Activated CD4-positive, alpha-beta T cell treated with anti-CD3 and anti-CD28 coated beads, Interleukin-2, amount 10 ng/mL, durations not matched to agents 24 days and 14 days (primary cell): ENCODE measurements at regions not wholly inside any gene's neighbourhood (a gene's known extent, or its start where the extent isn't known, plus 50 kb on each side); places are given as distances from the start of the nearest gene placed in this dataset.

Source experiments
- DNase-seq: peaks from one replicate; pipeline ENCODE4 v3.0.0; 2022
- H3K27ac Mint-ChIP-seq: one replicate; pipeline ENCODE4 v1.8.0; 2022; ENCODE audit warnings: mild to moderate bottlenecking, mixed read lengths
- H3K27me3 Mint-ChIP-seq: one replicate; pipeline ENCODE4 v1.8.0; 2022; ENCODE audit warnings: mixed read lengths
- H3K36me3 Mint-ChIP-seq: one replicate; pipeline ENCODE4 v1.8.0; 2022; ENCODE audit warnings: low read depth, mild to moderate bottlenecking, mixed read lengths
- H3K4me1 Mint-ChIP-seq: one replicate; pipeline ENCODE4 v1.8.0; 2021; ENCODE audit warnings: mixed read lengths
- H3K4me3 Mint-ChIP-seq: one replicate; pipeline ENCODE4 v1.8.0; 2022; ENCODE audit warnings: mild to moderate bottlenecking, moderate library complexity, mixed read lengths
- H3K9me3 Mint-ChIP-seq: one replicate; pipeline ENCODE4 v1.8.0; 2021; ENCODE audit warnings: mixed read lengths
- intact Hi-C: fragments of 100-400 bp; cut with micrococcal nuclease; formaldehyde crosslinking; loops from one replicate; pipeline ENCODE4 v1.15.1; 2023

GRCh38 chr6:140045116-140045515, 670.7 kb upstream of the CITED2 start:
- Mint-ChIP-seq H3K36me3 (no peaks in the 10 kb centered on the region), H3K9me3 (no peaks in the 10 kb centered on the region), H3K27ac (no peak overlapping the region), H3K4me3 (no peak overlapping the region), H3K4me1 (no peaks in the 10 kb centered on the region), H3K27me3 (peaks cover 2% of the 10 kb centered on the region)
- no peak for DNase-seq
- intact Hi-C loops = no loop called here

GRCh38 chr6:140044626-140045025, 670.2 kb upstream of the CITED2 start:
- intact Hi-C loops = no loop called here
- DNase-seq = no peak

GRCh38 chr6:140043762-140044378, 669.4 kb upstream of the CITED2 start:
- Mint-ChIP-seq H3K9me3 (no peaks in the 10 kb centered on the region), H3K27ac (no peak overlapping the region), H3K4me3 (no peak overlapping the region), H3K36me3 (no peaks in the 10 kb centered on the region), H3K27me3 (peaks cover 2% of the 10 kb centered on the region), H3K4me1 (no peaks in the 10 kb centered on the region)
- DNase-seq = no peak
- intact Hi-C loops = no loop called here

More at GRCh38 chr6:140044626-140045025, 670.2 kb upstream of the CITED2 start:
- H3K9me3 Mint-ChIP-seq = no peaks in the 10 kb centered on the region
- H3K4me1 Mint-ChIP-seq = no peaks in the 10 kb centered on the region
- no peak overlapping the region for H3K4me3 Mint-ChIP-seq
- H3K27ac Mint-ChIP-seq = no peak overlapping the region
- peaks cover 2% of the 10 kb centered on the region for H3K27me3 Mint-ChIP-seq
- no peaks in the 10 kb centered on the region for H3K36me3 Mint-ChIP-seq

GRCh38 chr6:140043357-140043756, 668.9 kb upstream of the CITED2 start:
- H3K27me3 Mint-ChIP-seq = peaks cover 2% of the 10 kb centered on the region
- H3K4me3 Mint-ChIP-seq = no peak overlapping the region
- no peak overlapping the region for H3K27ac Mint-ChIP-seq
- H3K4me1 Mint-ChIP-seq = no peaks in the 10 kb centered on the region
- H3K9me3 Mint-ChIP-seq = no peaks in the 10 kb centered on the region
- H3K36me3 Mint-ChIP-seq = no peaks in the 10 kb centered on the region
- no peak for DNase-seq
- intact Hi-C loops = no loop called here

GRCh38 chr6:140041571-140042332, 667.3 kb upstream of the CITED2 start:
- intact Hi-C loops = no loop called here

DNA sequence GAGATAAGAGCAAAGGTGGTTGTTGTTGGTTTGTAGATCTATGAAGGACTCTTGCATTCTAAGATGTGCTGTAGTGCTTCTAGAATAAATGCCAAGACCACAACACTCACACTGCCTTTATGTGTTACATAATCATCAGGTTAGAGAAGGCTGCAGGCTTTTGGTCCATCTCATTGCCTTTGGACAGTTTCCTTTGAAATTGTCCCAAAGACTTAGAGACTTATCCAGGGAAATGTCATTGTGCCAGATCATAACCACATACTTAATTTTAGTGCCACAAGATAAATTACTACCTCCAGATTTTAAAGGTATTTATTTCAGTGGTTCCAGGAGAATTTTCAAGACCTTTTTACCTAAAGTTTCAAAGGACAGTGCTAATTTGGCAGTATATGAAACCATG, 666.6 kb upstream of the CITED2 start:
- intact Hi-C loops = no loop called here
- Mint-ChIP-seq H3K36me3 (no peaks in the 10 kb centered on the region), H3K27ac (no peak overlapping the region), H3K9me3 (no peaks in the 10 kb centered on the region), H3K27me3 (no peaks in the 10 kb centered on the region), H3K4me1 (no peaks in the 10 kb centered on the region), H3K4me3 (no peak overlapping the region)
- no peak for DNase-seq

More at GRCh38 chr6:140041571-140042332, 667.3 kb upstream of the CITED2 start:
- Mint-ChIP-seq H3K9me3 (no peaks in the 10 kb centered on the region), H3K36me3 (no peaks in the 10 kb centered on the region), H3K4me3 (no peak overlapping the region), H3K27me3 (no peaks in the 10 kb centered on the region), H3K27ac (no peak overlapping the region), H3K4me1 (no peaks in the 10 kb centered on the region)
- no peak for DNase-seq

DNA sequence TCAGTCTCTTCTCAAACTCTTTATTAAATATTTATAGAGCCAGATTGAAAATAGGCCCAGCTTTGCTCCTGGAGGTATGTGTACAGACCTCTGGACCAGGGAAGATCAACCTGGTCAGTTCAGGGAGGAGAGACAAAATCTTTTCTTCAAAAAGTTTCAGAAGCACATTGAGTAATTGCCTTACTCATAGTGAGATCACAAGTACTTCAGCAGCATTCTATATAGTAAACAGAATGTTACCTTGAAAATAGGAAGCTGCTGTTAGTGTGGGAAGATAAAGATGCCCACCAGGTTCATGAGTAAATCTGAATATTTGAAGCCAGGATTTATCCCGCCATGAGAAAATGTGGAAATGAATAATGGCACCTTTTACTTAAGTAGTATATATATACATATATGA, 665.9 kb upstream of the CITED2 start:
- intact Hi-C loops = no loop called here

DNA sequence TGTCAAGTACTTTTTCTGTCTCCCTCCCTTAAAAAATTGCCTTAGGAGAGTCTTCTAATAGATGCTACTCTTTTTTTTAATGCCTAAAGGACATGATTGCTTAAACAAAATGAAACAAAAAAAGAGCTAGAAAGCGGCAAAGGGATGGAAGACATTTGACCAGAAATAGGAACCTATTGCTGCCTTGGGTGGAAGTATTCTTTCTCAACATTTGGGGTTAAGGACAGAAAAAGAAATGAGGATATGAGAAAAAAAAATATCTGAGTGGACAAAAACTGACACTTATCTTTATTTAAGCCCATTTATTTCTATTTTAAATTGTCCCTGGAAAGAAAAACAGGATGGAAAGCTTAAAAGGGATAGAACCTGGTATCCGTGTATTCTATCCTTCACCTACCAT, 664.9 kb upstream of the CITED2 start:
- intact Hi-C loops = no loop called here
- Mint-ChIP-seq H3K27ac (no peak overlapping the region), H3K27me3 (no peaks in the 10 kb centered on the region), H3K4me1 (no peaks in the 10 kb centered on the region), H3K36me3 (no peaks in the 10 kb centered on the region), H3K9me3 (no peaks in the 10 kb centered on the region), H3K4me3 (no peak overlapping the region)
- no peak for DNase-seq

More for the DNA sequence above, 665.9 kb upstream of the CITED2 start:
- Mint-ChIP-seq H3K4me1 (no peaks in the 10 kb centered on the region), H3K36me3 (no peaks in the 10 kb centered on the region), H3K27ac (no peak overlapping the region), H3K4me3 (no peak overlapping the region), H3K27me3 (no peaks in the 10 kb centered on the region), H3K9me3 (no peaks in the 10 kb centered on the region)
- DNase-seq = no peak

GRCh38 chr6:140036196-140036595, 661.7 kb upstream of the CITED2 start:
- H3K4me1 Mint-ChIP-seq = no peaks in the 10 kb centered on the region
- H3K9me3 Mint-ChIP-seq = no peaks in the 10 kb centered on the region
- H3K27ac Mint-ChIP-seq = no peak overlapping the region
- H3K4me3 Mint-ChIP-seq = no peak overlapping the region
- H3K36me3 Mint-ChIP-seq = no peaks in the 10 kb centered on the region
- no peak for DNase-seq
- intact Hi-C loops = no loop called here
- no peaks in the 10 kb centered on the region for H3K27me3 Mint-ChIP-seq

DNA sequence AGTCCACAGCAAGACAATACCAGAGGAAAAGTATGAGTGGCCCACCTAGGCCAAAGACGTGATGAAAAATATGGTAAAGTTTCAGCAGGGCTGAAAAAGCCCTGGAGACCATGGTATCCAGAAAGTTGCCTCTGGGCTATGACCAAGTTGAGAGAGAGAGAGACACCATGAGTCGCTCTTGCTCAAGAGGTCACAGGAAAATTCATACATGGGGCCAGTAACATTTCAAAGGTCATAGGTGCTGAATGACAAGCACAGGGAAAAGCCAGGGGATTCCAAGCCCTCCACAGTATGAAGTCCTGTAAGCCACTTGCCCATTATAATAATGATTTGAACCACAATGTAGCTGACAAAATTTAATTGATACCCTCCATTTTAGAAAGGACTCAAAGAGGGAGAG, 657.7 kb upstream of the CITED2 start:
- H3K36me3 Mint-ChIP-seq = no peaks in the 10 kb centered on the region
- no peak overlapping the region for H3K4me3 Mint-ChIP-seq
- intact Hi-C loops = no loop called here
- no peaks in the 10 kb centered on the region for H3K4me1 Mint-ChIP-seq
- no peak for DNase-seq
- H3K27ac Mint-ChIP-seq = no peak overlapping the region
- H3K27me3 Mint-ChIP-seq = no peaks in the 10 kb centered on the region
- no peaks in the 10 kb centered on the region for H3K9me3 Mint-ChIP-seq

- Mint-ChIP-seq H3K4me1 (no peaks in the 10 kb centered on the region), H3K9me3 (no peaks in the 10 kb centered on the region), H3K4me3 (no peak overlapping the region), H3K27ac (no peak overlapping the region), H3K27me3 (no peaks in the 10 kb centered on the region), H3K36me3 (no peaks in the 10 kb centered on the region)
- no peak for DNase-seq
- intact Hi-C loops = no loop called here
Observed at GRCh38 chr6:140029551-140029950, 655.1 kb upstream of the CITED2 start.

DNA sequence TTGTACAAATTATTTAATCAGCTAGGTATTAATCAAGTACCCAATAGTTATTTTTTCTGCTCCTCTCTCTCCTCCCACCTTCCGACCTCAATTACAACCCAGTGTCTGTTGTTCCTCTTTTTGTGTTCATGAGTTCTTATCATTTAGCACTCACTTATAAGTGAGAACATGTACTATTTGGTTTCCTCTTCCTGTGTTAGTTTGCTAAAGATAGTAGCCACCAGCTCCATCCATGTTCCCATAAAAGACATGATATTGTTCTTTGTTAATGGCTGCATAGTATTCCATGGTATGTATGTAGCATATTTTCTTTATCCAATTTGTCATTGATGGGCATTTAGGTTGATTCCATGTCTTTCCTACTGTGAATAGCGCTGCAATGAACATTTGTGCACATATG, 652.8 kb upstream of the CITED2 start:
- H3K4me1 Mint-ChIP-seq = no peaks in the 10 kb centered on the region
- H3K27ac Mint-ChIP-seq = no peak overlapping the region
- no peaks in the 10 kb centered on the region for H3K27me3 Mint-ChIP-seq
- no peaks in the 10 kb centered on the region for H3K36me3 Mint-ChIP-seq
- H3K4me3 Mint-ChIP-seq = no peak overlapping the region
- intact Hi-C loops = no loop called here
- DNase-seq = no peak
- H3K9me3 Mint-ChIP-seq = no peaks in the 10 kb centered on the region

DNA sequence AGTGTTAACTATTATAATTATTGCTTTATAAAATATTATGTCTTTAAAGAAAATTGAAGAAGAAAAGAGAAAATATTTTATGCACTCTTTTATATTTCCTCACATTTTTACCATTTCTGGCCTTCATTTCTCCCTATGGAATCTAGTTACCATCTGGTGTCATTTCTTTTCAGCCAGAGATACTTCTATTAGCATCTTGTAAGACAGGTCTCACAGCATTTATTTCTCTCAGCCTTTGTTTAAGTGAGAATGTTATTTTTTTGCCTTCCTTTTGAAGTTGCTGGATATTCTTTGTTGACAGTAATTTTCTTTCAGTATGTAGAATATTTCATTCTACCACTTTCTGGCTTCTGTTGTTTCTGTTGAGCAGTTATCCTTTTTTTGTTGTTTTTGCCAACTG, 652.1 kb upstream of the CITED2 start:
- H3K9me3 Mint-ChIP-seq = peaks cover 1% of the 10 kb centered on the region
- no peaks in the 10 kb centered on the region for H3K36me3 Mint-ChIP-seq
- H3K4me1 Mint-ChIP-seq = no peaks in the 10 kb centered on the region
- no peak for DNase-seq
- intact Hi-C loops = no loop called here
- H3K4me3 Mint-ChIP-seq = no peak overlapping the region
- no peaks in the 10 kb centered on the region for H3K27me3 Mint-ChIP-seq
- no peak overlapping the region for H3K27ac Mint-ChIP-seq

- H3K27me3 Mint-ChIP-seq = no peaks in the 10 kb centered on the region
- peaks cover 10% of the 10 kb centered on the region for H3K9me3 Mint-ChIP-seq
- DNase-seq = no peak
- H3K4me3 Mint-ChIP-seq = no peak overlapping the region
- H3K4me1 Mint-ChIP-seq = no peaks in the 10 kb centered on the region
- no peaks in the 10 kb centered on the region for H3K36me3 Mint-ChIP-seq
- no peak overlapping the region for H3K27ac Mint-ChIP-seq
- intact Hi-C loops = no loop called here
Observed at GRCh38 chr6:140025171-140025570, 650.7 kb upstream of the CITED2 start.
